GM12878 (cell line): ENCODE measurements at regions not wholly inside any gene's neighbourhood (a gene's known extent, or its start where the extent isn't known, plus 50 kb on each side); places are given as distances from the start of the nearest gene placed in this dataset.

Experiments
- ATAC-seq: fragments of 200-7000 bp; cut with Tn5 transposase; 3 replicates; pipeline ENCODE4 v1.9.1; 2020; ENCODE audit warnings: mild to moderate bottlenecking, moderate library complexity
- BruUV-seq: library from RNA; stranded (reverse); fragments of 400-500 nt; replicated peaks from 2 replicates; lab custom pipeline; 2021; lab: Mats Ljungman, UMichigan
- CTCF ChIA-PET: fragments of 300-600 bp; sonication (Branson Sonifier 250); formaldehyde crosslinking; extraction: SDS; loops from one replicate; lab custom pipeline; 2021; ENCODE audit warnings: inconsistent platforms; lab: Yijun Ruan, JAX
- POLR2A ChIA-PET: fragments of 350-600 bp; formaldehyde crosslinking; extraction: SDS; loops from one replicate; lab custom pipeline; 2021; ENCODE audit warnings: inconsistent platforms; lab: Charles Lee
- RAD21 ChIA-PET: fragments of 300-600 bp; sonication (Branson Sonifier 250); formaldehyde crosslinking; loops from one replicate; lab custom pipeline; 2023; ENCODE audit warnings: antibody characterized with exemption; ENCODE audit not compliant: unreplicated experiment; lab: Charles Lee
- SMC1A ChIA-PET: fragments of 300-600 bp; sonication (Branson Sonifier 250); formaldehyde crosslinking; loops from one replicate; lab custom pipeline; 2023; ENCODE audit not compliant: unreplicated experiment, uncharacterized antibody; lab: Charles Lee
- DNase-seq: peaks from one replicate; pipeline ENCODE4 v3.0.0-alpha.2; 2011; ENCODE audit warnings: low read depth, low spot score
- FAIRE-seq: peaks from 3 replicates; lab custom pipeline; 2011; peaks lifted over from hg19 to GRCh38; lab: Jason Lieb, UNC
- H2AFZ ChIP-seq: 2 replicates; pipeline ENCODE4 v1.6.0; 2011; ENCODE audit warnings: low read depth, low read length, control low read depth; ENCODE audit not compliant: control insufficient read depth
- H3K27ac ChIP-seq: 2 replicates; pipeline ENCODE4 v1.5.1; 2011; ENCODE audit warnings: control low read depth; ENCODE audit not compliant: control insufficient read depth, insufficient read depth
- H3K27me3 ChIP-seq, 2 experiments: replicated peaks in 1 of 2; 2 replicates each; pipeline versions ENCODE4 v1.6.0 to v1.6.1; 2011; ENCODE audit warnings: low read length in 1 of 2; ENCODE audit not compliant: control insufficient read depth in 2 of 2, insufficient read depth in 2 of 2
- H3K36me3 ChIP-seq, 2 experiments: 2 replicates each; pipeline ENCODE4 v1.5.1; 2011; ENCODE audit warnings: low read length in 1 of 2; ENCODE audit not compliant: control insufficient read depth in 2 of 2, insufficient read depth in 2 of 2
- H3K4me1 ChIP-seq: 2 replicates; pipeline ENCODE4 v1.6.1; 2011; ENCODE audit warnings: mild to moderate bottlenecking, low read length, moderate library complexity, mixed read lengths; ENCODE audit not compliant: control insufficient read depth, insufficient read depth
- H3K4me2 ChIP-seq: 2 replicates; pipeline ENCODE4 v1.6.0; 2011; ENCODE audit warnings: control low read depth; ENCODE audit not compliant: control insufficient read depth, insufficient read depth
- H3K4me3 ChIP-seq: fragments of 200-600 bp; sonication (generic); 2 replicates; pipeline ENCODE4 v1.5.1; 2016
- H3K79me2 ChIP-seq: 2 replicates; pipeline ENCODE4 v1.6.0; 2011; ENCODE audit warnings: low read length; ENCODE audit not compliant: control insufficient read depth, insufficient read depth
- H3K9ac ChIP-seq: 2 replicates; pipeline ENCODE4 v1.8.0; 2011; ENCODE audit warnings: low read length, control low read depth, mixed read lengths; ENCODE audit not compliant: control insufficient read depth, insufficient read depth
- H3K9me3 ChIP-seq: replicated peaks from 3 replicates; pipeline ENCODE4 v1.5.1; 2011; ENCODE audit warnings: mild to moderate bottlenecking, low read length; ENCODE audit not compliant: control insufficient read depth, insufficient read depth
- H4K20me1 ChIP-seq: 2 replicates; pipeline ENCODE4 v1.6.0; 2011; ENCODE audit not compliant: control insufficient read depth, insufficient read depth
- CHD1 ChIP-seq: IDR thresholded peaks from 2 replicates; pipeline ENCODE4 v1.6.1; 2012; ENCODE audit warnings: low read depth, low read length, improper control_type of control experiment
- CHD4 ChIP-seq: fragments of 200-600 bp; sonication (generic); IDR thresholded peaks from 2 replicates; pipeline ENCODE4 v1.6.1; 2016; ENCODE audit warnings: mild to moderate bottlenecking
- FOXK2 ChIP-seq: fragments of 450-650 bp; IDR thresholded peaks from 2 replicates; pipeline ENCODE4 v1.6.1; 2017; ENCODE audit warnings: mild to moderate bottlenecking, moderate library complexity
- JUND ChIP-seq: IDR thresholded peaks from 2 replicates; pipeline ENCODE4 v1.6.1; 2012; ENCODE audit warnings: low read depth, mild to moderate bottlenecking, low read length, improper control_type of control experiment, moderate library complexity
- NFYB ChIP-seq: IDR thresholded peaks from 2 replicates; pipeline ENCODE4 v1.6.1; 2011; ENCODE audit warnings: low read depth, mild to moderate bottlenecking, low read length, improper control_type of control experiment, moderate library complexity; ENCODE audit not compliant: insufficient read depth
- POU2F2 ChIP-seq: IDR thresholded peaks from 3 replicates; pipeline ENCODE4 v1.6.1; 2011; ENCODE audit warnings: low read depth, mild to moderate bottlenecking, low read length, borderline replicate concordance
- SKIL ChIP-seq: fragments of 450-650 bp; IDR thresholded peaks from 2 replicates; pipeline ENCODE4 v1.6.1; 2017; ENCODE audit warnings: mild to moderate bottlenecking, low read depth, inconsistent platforms; ENCODE audit not compliant: poor library complexity, severe bottlenecking
- SMARCA5 ChIP-seq: fragments of 450-650 bp; IDR thresholded peaks from 2 replicates; pipeline ENCODE4 v1.6.1; 2017; ENCODE audit warnings: mild to moderate bottlenecking
- TARDBP ChIP-seq: IDR thresholded peaks from 2 replicates; pipeline ENCODE4 v1.6.1; 2016; ENCODE audit warnings: borderline replicate concordance
- ZNF274 ChIP-seq: IDR thresholded peaks from one replicate; pipeline ENCODE4 v1.8.0; 2011; ENCODE audit not compliant: insufficient read length, insufficient read depth
- ZNF384 ChIP-seq: IDR thresholded peaks from 2 replicates; pipeline ENCODE4 v1.6.1; 2012; ENCODE audit warnings: low read depth, mild to moderate bottlenecking, low read length, improper control_type of control experiment, borderline replicate concordance
- WGBS: methylation state at CpG from one replicate; pipeline ENCODE4 v1.1.6; 2016; ENCODE audit warnings: low lambda C conversion rate; ENCODE audit not compliant: insufficient replicate concordance, insufficient coverage; ENCODE audit errors: missing lambda C conversion rate; 5-methylcytosine and 5-hydroxymethylcytosine counted together
- in situ Hi-C: fragments of 300-500 bp; cut with MboI; formaldehyde crosslinking; loops from 9 replicates; pipeline ENCODE4 v1.14.3; 2018; ENCODE audit warnings: mixed read lengths
- intact Hi-C: fragments of 100-400 bp; cut with micrococcal nuclease; formaldehyde crosslinking; loops from one replicate; pipeline ENCODE4 v1.14.2; 2022; ENCODE audit not compliant: unreplicated experiment

- no peaks in the 10 kb centered on the region for H3K4me1 ChIP-seq
- H3K9me3 ChIP-seq = no peaks in the 10 kb centered on the region
- in situ Hi-C loops = no loop called here
- 63% methylated on average over 12 of the region's 12 CpGs for WGBS
- ChIA-PET POLR2A (no interaction called here), CTCF (no interaction called here), SMC1A (interaction anchor here (1.1 kb wide), 1 partner anchor 21 kb away, joined by 4 read pairs; no protein-coding TSS in a partner anchor), RAD21 (no interaction called here)
- TF ChIP-seq FOXK2 = no peak
- no peak for TF ChIP-seq CHD1
- no peak for TF ChIP-seq ZNF384
- no peak overlapping the region for H3K27ac ChIP-seq
- H3K4me2 ChIP-seq = no peak overlapping the region
- no peaks in the 10 kb centered on the region for H3K36me3 ChIP-seq
- intact Hi-C loops = no loop called here
- no peaks in the 10 kb centered on the region; a peak in 1 of 4 replicates for H3K27me3 ChIP-seq
- BruUV-seq = no TSS peak
- DNase-seq = no peak
- FAIRE-seq = no peak
- no peaks in the 10 kb centered on the region for H3K79me2 ChIP-seq
- no peak overlapping the region for H3K9ac ChIP-seq
- H4K20me1 ChIP-seq = no peaks in the 10 kb centered on the region
- ATAC-seq = no peak
- H3K4me3 ChIP-seq = no peak overlapping the region
- H2AFZ ChIP-seq = no peak overlapping the region
Observed at GRCh38 chr11:15896026-15896425, 460.3 kb downstream of the SOX6 start.

- Histone ChIP-seq H2AFZ (no peak overlapping the region), H3K9ac (no peak overlapping the region), H3K4me3 (no peak overlapping the region), H3K27me3 (no peaks in the 10 kb centered on the region; a peak in 1 of 4 replicates), H4K20me1 (no peaks in the 10 kb centered on the region), H3K4me1 (no peaks in the 10 kb centered on the region), H3K27ac (no peak overlapping the region), H3K4me2 (no peak overlapping the region), H3K79me2 (no peaks in the 10 kb centered on the region), H3K36me3 (no peaks in the 10 kb centered on the region), H3K9me3 (no peaks in the 10 kb centered on the region)
- no TSS peak for BruUV-seq
- TF ChIP-seq ZNF274 = no peak
- no peak for TF ChIP-seq TARDBP
- no peak for TF ChIP-seq POU2F2
- TF ChIP-seq FOXK2 = no peak
- no peak for TF ChIP-seq CHD4
- no peak for TF ChIP-seq JUND
- TF ChIP-seq SKIL = no peak
- TF ChIP-seq SMARCA5 = no peak
- TF ChIP-seq NFYB = no peak
- intact Hi-C loops (no loop called here), in situ Hi-C loops (no loop called here)
- ATAC-seq (no peak), FAIRE-seq (no peak), DNase-seq (no peak)
- SMC1A ChIA-PET = no interaction called here
- WGBS = 49% methylated on average over 3 of the region's 3 CpGs
- CTCF ChIA-PET = no interaction called here
- RAD21 ChIA-PET = no interaction called here
- POLR2A ChIA-PET = no interaction called here
Observed at GRCh38 chr11:15896530-15896929, 459.8 kb downstream of the SOX6 start.
